T-helper 17 cell (primary cell): ENCODE measurements at regions not wholly inside any gene's neighbourhood (a gene's known extent, or its start where the extent isn't known, plus 50 kb on each side); places are given as distances from the start of the nearest gene placed in this dataset.
"Not testable (repeated sequence)": the region's sequence is repeated elsewhere in the genome, so short reads cannot be mapped to it uniquely, and the experiment has no call there.

ENCODE experiments used
- ATAC-seq: fragments of 150-1000 bp; cut with Tn5 transposase; 2 replicates; pipeline ENCODE4 v1.10.0; 2021; ENCODE audit warnings: mild to moderate bottlenecking, moderate library complexity
- DNase-seq, 3 donors: peaks; one replicate each; pipeline versions ENCODE4 v3.0.0 to v3.0.0-alpha.2; 2020 to 2021
- H3K9me3 ChIP-seq: one replicate; pipeline ENCODE4 v1.7.0; 2013; ENCODE audit warnings: low read length, mild to moderate bottlenecking; ENCODE audit not compliant: control insufficient read depth, poor library complexity, severe bottlenecking
- H3K27ac Mint-ChIP-seq: one replicate; pipeline ENCODE4 v1.8.0; 2022; ENCODE audit warnings: mild to moderate bottlenecking, moderate library complexity, mixed read lengths
- H3K27me3 Mint-ChIP-seq: one replicate; pipeline ENCODE4 v1.8.0; 2022; ENCODE audit warnings: mixed read lengths
- H3K36me3 Mint-ChIP-seq: one replicate; pipeline ENCODE4 v1.8.0; 2022; ENCODE audit warnings: low read depth, mixed read lengths
- H3K4me1 Mint-ChIP-seq: one replicate; pipeline ENCODE4 v1.8.0; 2022; ENCODE audit warnings: mild to moderate bottlenecking, mixed read lengths
- H3K4me3 Mint-ChIP-seq: one replicate; pipeline ENCODE4 v1.8.0; 2022; ENCODE audit warnings: mild to moderate bottlenecking, moderate library complexity, mixed read lengths

DNA sequence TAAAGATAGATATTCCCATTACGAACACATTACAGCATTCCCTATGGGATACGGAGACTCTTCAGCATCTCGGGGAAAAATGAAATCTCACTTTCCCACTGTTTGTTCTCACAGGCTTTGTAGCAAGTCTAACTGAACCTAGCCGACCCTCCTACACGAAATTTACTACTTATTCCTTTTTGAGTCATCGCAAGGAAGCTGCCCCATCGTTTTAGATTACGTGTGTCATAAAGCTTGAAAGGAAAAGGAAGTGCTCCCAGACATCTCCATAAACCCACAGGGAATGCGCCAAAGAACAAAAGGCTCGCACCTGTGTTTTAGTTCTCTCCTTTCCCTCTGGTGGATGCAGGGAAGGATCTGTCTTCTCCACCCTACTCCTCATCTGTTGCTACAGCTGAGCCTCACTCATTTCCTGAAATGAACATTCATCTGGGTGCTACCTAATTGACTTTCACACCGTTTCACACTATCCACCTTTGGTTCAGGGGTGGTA is 76.2 kb upstream of the STK39 start:
- DNase-seq (no peak), ATAC-seq (no peak)
- H3K36me3 Mint-ChIP-seq = peaks cover 6% of the 10 kb centered on the region
- peaks cover 56% of the 10 kb centered on the region for H3K27me3 Mint-ChIP-seq
- no peaks in the 10 kb centered on the region for H3K9me3 ChIP-seq
- no peak overlapping the region for H3K4me3 Mint-ChIP-seq
- no peak overlapping the region for H3K27ac Mint-ChIP-seq
- no peaks in the 10 kb centered on the region for H3K4me1 Mint-ChIP-seq

DNA sequence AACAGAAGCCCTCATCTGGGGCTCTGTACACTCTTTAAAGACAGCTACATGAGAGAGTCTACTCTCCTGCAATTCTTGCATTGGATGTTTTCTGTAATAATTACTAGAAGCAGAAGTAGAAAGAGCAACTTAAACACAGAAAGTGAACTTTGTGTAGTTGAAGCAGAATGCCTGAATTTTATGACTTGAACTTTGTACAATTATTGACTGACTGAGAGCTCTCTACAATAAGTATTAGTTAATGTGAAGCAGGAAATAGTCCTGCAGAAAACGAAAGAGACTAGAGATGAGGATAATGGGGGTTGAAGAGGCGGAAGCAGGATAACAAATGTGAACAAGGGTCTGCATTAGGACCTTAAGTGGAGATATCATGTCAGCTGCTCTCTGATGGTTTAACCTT is 79.2 kb upstream of the STK39 start:
- DNase-seq (no peak), ATAC-seq (no peak)
- Mint-ChIP-seq H3K36me3 (peaks cover 6% of the 10 kb centered on the region), H3K4me1 (no peaks in the 10 kb centered on the region), H3K4me3 (no peak overlapping the region), H3K27ac (no peak overlapping the region), H3K27me3 (peaks cover 41% of the 10 kb centered on the region)
- H3K9me3 ChIP-seq = no peaks in the 10 kb centered on the region

DNA sequence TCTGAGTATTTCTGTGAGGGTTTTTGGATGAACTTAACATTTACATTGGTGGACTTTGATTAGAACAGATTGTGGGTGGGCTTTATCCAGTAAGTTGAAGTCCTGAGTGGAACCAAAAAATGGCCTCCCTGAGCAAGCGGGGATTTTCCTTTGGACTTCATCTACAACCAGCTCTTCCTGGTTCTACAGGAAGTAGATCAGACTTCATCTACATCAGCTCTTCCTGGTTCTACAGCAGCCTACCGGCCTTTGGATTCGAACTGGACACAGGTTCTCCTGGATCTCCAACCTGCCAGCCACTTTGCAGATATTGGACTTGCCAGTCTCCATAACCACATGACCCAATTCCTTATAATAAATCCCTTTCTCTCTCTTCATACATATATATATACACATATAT is 79.9 kb upstream of the STK39 start:
- ATAC-seq = no peak
- peaks cover 39% of the 10 kb centered on the region for H3K27me3 Mint-ChIP-seq
- no peaks in the 10 kb centered on the region for H3K9me3 ChIP-seq
- H3K4me3 Mint-ChIP-seq = no peak overlapping the region
- DNase-seq = no peak
- no peak overlapping the region for H3K27ac Mint-ChIP-seq
- peaks cover 6% of the 10 kb centered on the region for H3K36me3 Mint-ChIP-seq
- no peaks in the 10 kb centered on the region for H3K4me1 Mint-ChIP-seq

DNA sequence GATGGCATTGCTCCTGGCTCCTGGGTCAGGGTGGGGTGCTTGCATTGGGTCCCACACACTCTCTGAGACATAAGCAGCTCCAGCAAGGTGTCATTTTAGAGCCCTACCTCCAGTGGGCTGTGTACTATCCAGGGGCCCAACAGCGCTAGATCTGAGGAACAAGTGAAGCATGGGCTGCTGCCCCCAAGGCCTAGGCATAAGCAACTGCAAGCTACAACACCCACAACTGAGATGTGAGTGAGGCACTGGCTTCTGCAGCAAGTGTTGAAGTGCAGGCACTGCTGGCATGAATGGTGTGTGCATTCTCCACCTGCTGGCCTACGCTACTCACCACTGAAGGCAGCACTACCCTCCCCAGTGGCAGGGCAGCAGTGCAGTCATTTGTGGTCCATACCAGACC is 81.0 kb upstream of the STK39 start:
- H3K9me3 ChIP-seq = no peaks in the 10 kb centered on the region
- no peak for ATAC-seq
- no peak for DNase-seq

DNA sequence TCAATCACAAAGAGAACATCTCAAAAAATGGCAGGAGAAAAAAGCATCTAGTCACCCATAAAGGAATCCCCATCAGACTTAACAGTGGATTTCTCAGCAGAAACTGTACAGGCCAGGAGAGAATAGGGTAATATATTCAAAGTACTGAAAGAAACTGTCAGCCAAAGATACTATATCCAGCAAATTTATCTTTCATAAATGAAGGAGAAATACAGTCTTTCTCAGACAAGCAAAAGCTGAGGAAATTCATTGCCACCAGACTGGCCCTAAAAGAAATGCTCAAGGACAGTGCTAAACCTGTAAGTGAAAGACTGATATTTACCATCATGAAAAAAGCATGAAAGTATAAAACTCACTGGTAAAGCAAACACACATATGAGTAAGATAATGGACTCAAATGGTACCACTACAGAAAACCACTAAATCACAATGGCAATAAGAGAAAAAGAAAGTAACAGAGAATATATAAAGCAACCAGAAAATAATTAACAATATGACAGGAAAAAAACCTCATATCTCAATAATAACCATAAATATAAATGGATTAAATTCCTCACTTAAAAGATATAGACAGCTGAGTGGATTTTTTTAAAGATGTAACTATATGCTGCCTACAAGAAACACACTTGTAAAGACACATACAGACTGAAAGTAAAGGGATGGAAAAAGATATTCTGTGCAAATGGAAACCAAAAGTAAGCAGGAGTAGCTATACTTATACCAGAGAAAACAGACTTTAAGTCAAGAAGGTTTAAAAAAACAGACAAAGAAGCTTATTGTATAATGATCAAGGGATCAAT is 83.4 kb upstream of the STK39 start:
- Mint-ChIP-seq H3K4me1 (no peaks in the 10 kb centered on the region), H3K27ac (no peak overlapping the region), H3K27me3 (peaks cover 6% of the 10 kb centered on the region), H3K4me3 (no peak overlapping the region), H3K36me3 (peaks cover 2% of the 10 kb centered on the region)
- DNase-seq (no peak), ATAC-seq (no peak)
- no peaks in the 10 kb centered on the region for H3K9me3 ChIP-seq

More for the DNA sequence above, 81.0 kb upstream of the STK39 start:
- Mint-ChIP-seq H3K4me3 (no peak overlapping the region), H3K27me3 (peaks cover 30% of the 10 kb centered on the region), H3K27ac (no peak overlapping the region), H3K36me3 (peaks cover 6% of the 10 kb centered on the region), H3K4me1 (no peaks in the 10 kb centered on the region)

DNA sequence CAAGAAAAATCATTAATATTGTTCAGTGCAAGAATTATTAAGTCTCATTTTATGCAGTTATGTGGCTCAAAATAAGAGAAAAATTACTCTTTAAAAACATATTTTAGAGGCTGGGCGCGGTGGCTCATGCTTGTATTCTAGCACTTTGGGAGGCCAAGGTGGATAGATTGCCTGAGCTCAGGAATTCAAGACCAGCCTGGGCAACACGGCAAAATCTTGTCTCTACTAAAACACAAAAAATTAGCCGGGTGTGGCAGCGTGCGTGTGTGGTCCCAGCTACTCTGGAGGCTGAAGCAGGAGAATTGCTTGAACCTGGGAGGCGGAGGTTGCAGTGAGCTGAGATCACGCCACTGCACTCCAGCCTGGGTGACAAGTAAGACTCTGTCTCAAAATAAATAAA is 87.9 kb upstream of the STK39 start:
- not testable (repeated sequence) for H3K4me1 Mint-ChIP-seq, H3K27me3 Mint-ChIP-seq, H3K4me3 Mint-ChIP-seq, H3K9me3 ChIP-seq, H3K36me3 Mint-ChIP-seq, ATAC-seq, DNase-seq, H3K27ac Mint-ChIP-seq

DNA sequence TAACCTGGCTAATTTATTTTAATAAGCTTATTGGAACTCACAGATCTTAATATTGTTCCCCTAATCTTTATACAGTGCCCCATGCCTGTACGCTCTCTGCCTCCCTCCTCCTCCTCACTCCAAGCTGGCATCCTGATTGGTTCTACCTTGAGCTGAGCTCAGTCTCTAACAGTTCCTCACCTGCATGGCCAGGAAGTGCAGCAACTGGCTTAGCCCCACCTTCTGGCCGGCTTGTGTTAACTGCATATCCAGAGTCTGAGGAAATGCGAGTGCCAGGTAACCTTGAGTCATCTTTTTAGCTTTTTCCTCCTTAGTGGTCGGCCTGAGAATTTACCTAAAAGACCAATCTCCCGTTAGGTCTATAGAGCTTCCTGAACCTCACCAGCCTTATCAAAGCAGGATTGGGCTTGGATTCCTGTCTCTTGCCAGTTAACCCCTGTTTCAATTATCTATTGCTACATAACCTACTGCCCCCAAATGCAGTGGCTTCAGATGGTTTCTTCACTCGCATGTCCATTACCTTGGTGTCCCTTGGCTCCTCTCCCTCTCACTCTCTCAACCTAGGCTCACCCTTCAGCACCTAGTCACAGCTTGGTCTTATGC is 89.5 kb upstream of the STK39 start:
- H3K9me3 ChIP-seq = no peaks in the 10 kb centered on the region
- H3K27me3 Mint-ChIP-seq = peaks cover 9% of the 10 kb centered on the region
- peaks cover 6% of the 10 kb centered on the region for H3K4me1 Mint-ChIP-seq
- H3K36me3 Mint-ChIP-seq = peaks cover 2% of the 10 kb centered on the region
- H3K4me3 Mint-ChIP-seq = no peak overlapping the region
- peak; percentile 22 to 39 (median 28) for DNase-seq
- ATAC-seq = peak; percentile 98
- H3K27ac Mint-ChIP-seq = no peak overlapping the region

DNA sequence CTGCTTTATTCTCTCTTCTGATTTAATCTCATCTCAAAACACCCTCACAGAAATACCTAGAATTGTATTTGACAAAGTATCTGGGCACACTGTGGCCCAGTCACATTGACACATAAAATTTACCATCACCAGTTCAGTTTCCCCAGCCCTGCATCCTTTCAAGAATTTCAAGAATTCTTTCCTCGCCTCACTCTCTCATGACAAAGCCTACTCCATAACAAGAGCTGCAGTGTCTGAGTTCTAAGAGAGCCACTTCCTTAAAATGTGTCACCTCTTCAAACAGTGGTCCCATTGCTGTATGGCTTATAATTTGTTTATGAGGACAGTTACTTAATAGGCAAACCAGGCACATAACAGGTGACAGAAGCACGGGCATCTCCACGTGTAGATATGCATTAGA is 90.9 kb upstream of the STK39 start:
- Mint-ChIP-seq H3K4me3 (no peak overlapping the region), H3K27me3 (peaks cover 10% of the 10 kb centered on the region), H3K36me3 (peaks cover 2% of the 10 kb centered on the region), H3K4me1 (peaks cover 6% of the 10 kb centered on the region), H3K27ac (no peak overlapping the region)
- ATAC-seq (no peak), DNase-seq (no peak)
- H3K9me3 ChIP-seq = no peaks in the 10 kb centered on the region

DNA sequence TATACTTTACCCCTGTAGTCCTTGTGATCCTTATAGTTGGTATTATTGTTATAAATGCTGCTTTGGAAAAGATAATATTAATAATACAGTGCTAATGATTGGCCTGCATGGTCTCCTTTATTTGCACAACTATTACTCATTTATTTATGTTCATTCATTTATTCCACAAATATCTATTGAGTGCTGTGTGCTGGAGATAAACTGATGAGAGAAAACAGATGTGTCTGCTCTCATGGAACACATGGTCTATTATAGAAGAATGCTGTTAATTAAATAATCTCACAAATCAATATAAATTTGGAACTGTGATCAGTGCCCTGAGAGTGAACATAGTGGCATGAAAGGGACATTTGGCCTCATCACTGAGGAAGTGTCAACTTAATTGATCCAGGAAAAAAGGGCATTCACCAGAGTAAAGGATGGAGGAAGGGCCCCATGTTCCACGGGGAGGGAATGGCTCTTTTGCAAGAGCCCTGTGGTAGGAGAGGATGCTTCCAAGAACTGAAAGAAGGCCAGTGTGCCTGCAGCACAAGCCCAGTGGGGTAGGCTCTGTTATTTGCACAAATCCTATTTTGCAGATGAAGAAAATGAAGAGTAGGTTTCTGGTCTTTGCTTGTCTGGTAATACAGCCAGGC is 91.5 kb upstream of the STK39 start:
- Mint-ChIP-seq H3K27me3 (peaks cover 16% of the 10 kb centered on the region), H3K27ac (peak overlapping the region; percentile 53)

DNA sequence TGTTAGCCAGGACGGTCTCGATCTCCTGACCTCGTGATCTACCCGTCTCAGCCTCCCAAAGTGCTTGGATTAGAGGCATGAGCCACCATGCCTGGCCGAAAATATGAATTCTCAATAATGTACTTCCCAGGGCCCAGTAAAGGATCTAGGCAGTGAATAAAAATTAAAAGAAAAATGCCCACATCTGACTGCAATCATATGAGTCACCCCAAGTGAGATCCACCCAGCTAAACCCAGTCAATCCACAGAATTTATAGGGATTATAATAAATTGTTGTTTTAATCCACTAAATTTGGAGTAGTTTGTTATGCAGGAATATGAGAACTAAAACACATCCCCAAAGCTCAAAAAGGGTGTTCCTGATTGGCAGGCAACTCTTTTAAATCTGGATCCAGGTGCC is 93.5 kb upstream of the STK39 start:
- H3K9me3 ChIP-seq = no peaks in the 10 kb centered on the region
- H3K27ac Mint-ChIP-seq = no peak overlapping the region
- H3K27me3 Mint-ChIP-seq = peaks cover 25% of the 10 kb centered on the region
- H3K36me3 Mint-ChIP-seq = peaks cover 2% of the 10 kb centered on the region
- DNase-seq (no peak), ATAC-seq (no peak)
- no peak overlapping the region for H3K4me3 Mint-ChIP-seq
- H3K4me1 Mint-ChIP-seq = peaks cover 6% of the 10 kb centered on the region

More for the DNA sequence above, 91.5 kb upstream of the STK39 start:
- Mint-ChIP-seq H3K4me1 (peaks cover 6% of the 10 kb centered on the region), H3K4me3 (no peak overlapping the region), H3K36me3 (peaks cover 2% of the 10 kb centered on the region)
- ATAC-seq (no peak), DNase-seq (no peak)
- H3K9me3 ChIP-seq = no peaks in the 10 kb centered on the region

DNA sequence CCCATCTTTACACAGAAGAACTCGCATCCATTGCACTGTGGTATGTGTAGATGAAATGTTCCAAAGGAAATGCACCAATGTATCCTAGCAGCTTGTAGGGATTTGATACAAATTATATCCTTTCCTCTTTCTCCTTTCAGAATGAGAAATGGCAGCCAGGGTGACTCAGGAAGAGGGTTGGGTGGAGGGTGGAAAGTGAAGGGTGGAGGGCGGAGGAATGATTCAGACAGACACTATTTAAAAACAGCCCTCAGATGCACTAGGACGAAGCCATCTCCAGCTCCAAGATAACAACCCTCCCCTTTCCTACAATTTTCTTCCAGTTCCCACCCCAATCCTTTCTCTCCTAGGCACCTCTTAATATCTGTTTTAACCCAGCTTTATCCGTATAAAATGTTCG is 96.2 kb upstream of the STK39 start:
- no peak for DNase-seq
- Mint-ChIP-seq H3K4me3 (no peak overlapping the region), H3K36me3 (peaks cover 2% of the 10 kb centered on the region), H3K27ac (no peak overlapping the region), H3K4me1 (peaks cover 5% of the 10 kb centered on the region), H3K27me3 (peaks cover 26% of the 10 kb centered on the region)
- no peaks in the 10 kb centered on the region for H3K9me3 ChIP-seq
- ATAC-seq = no peak

DNA sequence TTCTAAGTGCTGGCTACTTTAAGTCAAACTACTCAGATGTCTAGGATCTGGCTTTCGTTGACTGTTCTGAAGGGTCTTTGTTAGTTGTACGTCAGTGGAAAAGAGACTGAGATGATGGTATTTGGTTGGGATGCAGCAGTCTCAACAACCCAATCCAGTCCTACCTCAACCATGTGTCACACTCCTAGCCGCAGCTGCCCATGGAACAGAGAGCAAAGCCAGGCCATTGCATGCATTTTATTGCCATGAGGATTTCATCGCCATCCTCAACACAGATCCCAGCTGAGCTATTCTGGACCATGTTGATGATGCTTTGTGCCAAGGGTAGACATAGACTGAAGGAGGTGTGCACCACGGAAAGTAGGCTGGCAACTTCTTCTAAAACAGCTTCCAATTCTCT is 97.3 kb upstream of the STK39 start:
- DNase-seq (no peak), ATAC-seq (no peak)
- peaks cover 26% of the 10 kb centered on the region for H3K27me3 Mint-ChIP-seq
- no peaks in the 10 kb centered on the region for H3K9me3 ChIP-seq
- H3K36me3 Mint-ChIP-seq = peaks cover 2% of the 10 kb centered on the region
- H3K27ac Mint-ChIP-seq = no peak overlapping the region
- peaks cover 5% of the 10 kb centered on the region for H3K4me1 Mint-ChIP-seq
- no peak overlapping the region for H3K4me3 Mint-ChIP-seq

DNA sequence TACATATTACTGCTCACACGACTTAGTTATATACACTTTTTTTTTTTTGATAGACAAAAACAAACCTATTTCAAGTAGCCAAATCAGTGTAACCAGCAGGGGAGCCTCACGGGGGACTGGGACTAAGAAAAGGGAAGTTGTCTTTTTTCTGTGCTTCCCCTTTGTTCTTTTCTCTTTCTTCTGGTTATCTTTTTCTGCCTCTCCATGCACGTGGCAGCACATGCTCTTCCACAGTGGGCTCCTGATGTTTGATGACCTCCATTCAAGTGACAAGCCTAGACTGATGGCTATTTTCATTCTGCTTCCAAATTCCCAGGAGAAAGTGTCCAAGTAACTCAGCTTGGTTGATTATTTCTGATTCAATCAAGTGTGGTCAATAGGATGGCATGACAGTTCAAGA is 98.2 kb upstream of the STK39 start:
- peaks cover 5% of the 10 kb centered on the region for H3K4me1 Mint-ChIP-seq
- no peak overlapping the region for H3K27ac Mint-ChIP-seq
- no peak for ATAC-seq
- peaks cover 26% of the 10 kb centered on the region for H3K27me3 Mint-ChIP-seq
- H3K4me3 Mint-ChIP-seq = no peak overlapping the region
- H3K9me3 ChIP-seq = no peaks in the 10 kb centered on the region
- no peak for DNase-seq
- peaks cover 2% of the 10 kb centered on the region for H3K36me3 Mint-ChIP-seq
